CD4-positive, alpha-beta T cell treated with Interleukin-17A for 4 hours (primary cell): ENCODE measurements at regions not wholly inside any gene's neighbourhood (a gene's known extent, or its start where the extent isn't known, plus 50 kb on each side); places are given as distances from the start of the nearest gene placed in this dataset.

Experiments used
- DNase-seq: peaks from one replicate; pipeline ENCODE4 v3.0.0-alpha.2; 2020; ENCODE audit warnings: mixed read lengths

DNA sequence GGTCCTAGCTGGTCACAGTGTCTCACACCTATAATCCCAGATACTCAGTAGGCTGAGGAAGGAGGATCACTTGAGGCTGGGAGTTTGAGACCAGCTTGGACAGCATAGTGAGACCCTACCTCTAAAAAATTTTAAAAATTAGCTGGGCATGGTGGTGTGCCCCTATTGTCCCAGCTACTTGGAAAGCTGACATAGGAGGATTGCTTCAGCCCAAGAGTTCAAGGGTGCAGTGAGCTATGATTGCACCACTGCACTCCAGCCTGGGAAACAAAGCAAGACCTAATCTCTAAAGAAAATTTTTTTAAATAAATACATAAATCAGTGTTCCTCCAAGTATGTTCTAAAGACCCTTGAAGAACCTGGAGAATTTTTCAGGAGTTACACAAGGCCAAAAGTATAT, 50.6 kb upstream of the GNAO1 start:
- DNase-seq: no peak

- DNase-seq: peak; percentile 3
Observed at GRCh38 chr16:56137269-56137668, 54.0 kb upstream of the GNAO1 start.

DNA sequence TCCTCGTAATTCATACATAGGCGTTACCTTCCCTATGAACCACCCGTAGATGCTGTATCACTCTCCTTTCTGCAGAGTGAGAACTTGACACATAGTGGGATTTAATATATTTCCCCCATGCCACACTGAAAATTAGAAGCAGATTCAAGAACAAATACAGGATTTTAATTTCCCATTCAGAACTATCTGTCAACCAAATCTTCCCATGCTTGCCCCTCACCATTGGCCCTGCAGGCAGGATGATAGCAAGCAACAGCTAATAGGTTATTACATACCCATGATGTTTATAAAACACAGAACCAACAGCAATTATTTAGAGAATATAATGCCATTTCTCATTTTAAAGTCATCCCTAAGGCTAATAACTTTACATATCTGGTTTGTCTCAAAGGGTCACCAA, 55.0 kb upstream of the GNAO1 start:
- no peak for DNase-seq

DNA sequence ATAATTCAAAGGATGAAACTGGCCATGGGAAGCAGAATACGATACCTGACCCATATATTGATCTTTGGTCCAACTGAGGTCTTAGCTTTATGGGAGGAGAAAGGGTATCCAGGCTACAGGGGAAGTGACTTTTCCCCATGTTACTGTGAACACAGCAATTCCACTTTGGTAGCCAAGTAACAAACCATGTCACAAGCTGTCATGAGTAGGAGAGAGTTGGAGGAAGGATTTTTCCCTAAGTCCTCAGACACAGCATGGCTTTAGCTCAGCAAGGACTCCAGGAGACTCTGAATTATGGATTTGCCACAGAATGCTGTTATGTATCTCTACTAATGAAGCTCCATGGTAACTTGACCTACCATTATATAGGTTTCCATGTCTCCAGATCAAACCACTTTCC, 56.5 kb upstream of the GNAO1 start:
- no peak for DNase-seq

DNA sequence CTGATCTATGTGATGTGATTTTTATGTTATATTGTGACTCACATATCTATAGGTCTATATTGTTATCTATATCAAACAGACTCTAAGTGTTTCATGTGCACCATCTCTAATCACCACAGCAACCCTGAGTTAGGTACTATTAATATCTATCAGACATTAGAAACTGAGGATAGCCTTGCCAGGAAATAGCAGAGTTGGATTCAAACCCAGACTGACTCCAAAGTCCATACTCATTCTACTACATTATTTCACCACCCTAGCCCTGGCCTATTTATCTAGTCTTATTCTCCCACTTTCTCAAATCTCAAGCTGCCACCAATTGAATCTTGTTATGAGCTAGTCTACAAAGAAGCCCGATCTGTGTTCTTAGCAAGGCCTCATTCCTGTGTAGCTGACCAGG, 65.4 kb upstream of the GNAO1 start:
- DNase-seq: no peak

- DNase-seq: no peak
Observed at GRCh38 chr16:56122251-56122650, 69.0 kb upstream of the GNAO1 start.

GRCh38 chr16:56121156-56121500, 70.2 kb upstream of the GNAO1 start:
- no peak for DNase-seq

- no peak for DNase-seq
Observed at GRCh38 chr16:56120447-56121155, 70.7 kb upstream of the GNAO1 start.

GRCh38 chr16:56119133-56119532, 72.2 kb upstream of the GNAO1 start:
- DNase-seq: no peak

- no peak for DNase-seq
Observed at GRCh38 chr16:56116577-56116964, 74.7 kb upstream of the GNAO1 start.

GRCh38 chr16:56115817-56116576, 75.3 kb upstream of the GNAO1 start:
- DNase-seq: no peak

GRCh38 chr16:56113223-56113622, 78.1 kb upstream of the GNAO1 start:
- DNase-seq: no peak

- no peak for DNase-seq
Observed at GRCh38 chr16:56111100-56111499, 80.2 kb upstream of the GNAO1 start.

DNA sequence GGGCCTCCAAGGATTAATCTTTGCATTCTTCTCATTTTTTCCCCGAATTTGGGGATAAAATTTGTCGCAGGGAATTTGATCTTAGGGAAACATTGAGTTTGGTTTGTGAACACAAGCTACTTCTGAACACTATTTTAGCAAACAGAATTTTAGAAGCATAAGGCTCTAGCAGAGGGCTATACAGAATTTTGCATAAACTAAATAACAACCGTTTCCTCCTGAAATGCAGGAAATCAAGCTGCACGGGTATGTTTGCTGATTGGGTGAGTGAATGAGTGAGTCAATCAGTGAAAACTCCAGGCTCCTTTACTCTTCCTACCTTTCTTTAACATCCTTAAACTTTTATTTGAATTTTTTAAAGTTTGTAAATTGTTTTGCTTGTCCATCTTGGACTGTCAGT, 81.3 kb upstream of the GNAO1 start:
- DNase-seq: no peak

DNA sequence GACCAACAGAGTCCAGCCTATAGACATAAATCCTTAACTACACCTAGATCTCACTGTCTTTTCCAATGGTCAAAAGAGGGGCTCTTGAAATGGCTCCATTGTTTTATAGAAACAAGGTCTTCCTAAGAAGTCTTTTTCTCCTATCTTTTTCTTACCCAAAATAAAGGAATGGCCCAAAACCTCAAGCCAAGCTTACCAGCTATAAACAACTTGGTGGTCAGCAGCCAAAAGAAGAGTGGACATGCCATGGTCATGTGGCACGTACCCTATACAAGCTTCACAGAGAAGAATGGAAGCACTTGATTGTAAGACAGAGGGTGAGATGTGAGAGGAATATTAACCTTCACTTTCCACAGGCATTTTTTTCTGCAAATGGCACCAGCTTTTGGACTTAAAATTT, 82.1 kb upstream of the GNAO1 start:
- no peak for DNase-seq

- DNase-seq: no peak
Observed at GRCh38 chr16:56108724-56109123, 82.6 kb upstream of the GNAO1 start.

- no peak for DNase-seq
Observed at GRCh38 chr16:56108056-56108471, 83.2 kb upstream of the GNAO1 start.

DNA sequence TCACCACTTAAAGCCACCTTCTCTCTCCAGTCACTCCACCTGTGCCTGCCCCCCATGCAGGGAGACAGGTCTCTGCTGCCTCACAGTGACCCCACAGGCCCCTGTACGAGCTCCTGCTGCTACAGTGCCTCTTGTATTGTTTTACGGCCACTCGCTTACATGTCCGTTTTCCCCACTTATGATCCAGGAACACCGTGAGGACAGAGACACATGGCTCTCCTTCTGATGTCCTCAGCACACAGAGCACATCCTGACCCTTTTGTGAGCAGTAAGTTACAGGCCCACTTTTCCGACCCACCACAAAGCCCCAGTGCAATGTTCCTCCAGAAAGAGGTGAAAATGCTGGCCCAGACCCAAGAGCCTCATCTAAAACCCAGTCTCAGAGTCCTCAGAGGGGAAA, 84.8 kb upstream of the GNAO1 start:
- DNase-seq: no peak

DNA sequence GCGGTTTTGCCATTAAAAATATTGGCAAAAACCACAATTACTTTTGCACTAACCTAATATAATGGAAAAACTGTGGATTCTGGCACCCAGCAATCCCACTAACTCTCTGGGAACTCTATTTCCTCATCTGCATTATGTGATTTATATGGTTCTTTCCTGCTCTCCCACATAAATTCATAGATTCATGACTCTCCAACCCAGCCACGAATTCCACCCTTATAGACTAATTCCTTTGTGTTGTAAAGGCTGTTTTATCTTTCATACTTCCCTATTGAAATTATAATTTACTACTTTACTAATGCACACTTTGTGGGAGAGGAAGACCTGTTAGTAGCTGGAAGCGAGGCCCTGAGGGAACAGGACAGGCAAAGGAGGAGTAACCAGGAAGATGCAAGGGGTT, 88.4 kb upstream of the GNAO1 start:
- DNase-seq: no peak

GRCh38 chr16:56102183-56102686, 89.1 kb upstream of the GNAO1 start:
- DNase-seq: no peak

- no peak for DNase-seq
Observed at GRCh38 chr16:56101480-56101879, 89.8 kb upstream of the GNAO1 start.

GRCh38 chr16:56097306-56097705, 94.0 kb upstream of the GNAO1 start:
- no peak for DNase-seq

DNA sequence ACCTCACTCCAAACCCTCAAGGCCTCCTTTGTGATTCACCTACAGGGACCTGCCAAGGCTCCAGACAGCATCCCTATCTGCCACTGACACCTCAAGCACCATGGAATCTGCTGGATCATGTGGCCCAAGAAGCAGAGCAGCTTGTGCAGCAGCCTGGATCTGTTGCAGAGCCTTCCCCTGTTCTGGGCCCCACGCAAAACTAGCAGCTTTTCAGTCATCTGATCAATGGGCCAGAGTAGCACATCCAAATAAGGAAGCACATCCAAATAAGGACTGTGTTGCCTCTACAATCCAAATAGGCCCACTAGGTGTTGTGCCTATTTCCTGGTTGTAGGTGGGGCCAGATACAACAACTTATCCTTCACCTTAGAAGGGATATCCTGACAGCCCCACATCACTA, 97.1 kb upstream of the GNAO1 start:
- DNase-seq: no peak

GRCh38 chr16:56093055-56093454, 98.2 kb upstream of the GNAO1 start:
- no peak for DNase-seq

GRCh38 chr16:56090076-56090475, 101.2 kb upstream of the GNAO1 start:
- no peak for DNase-seq
